IPS-18a (cell line): ENCODE measurements at regions not wholly inside any gene's neighbourhood (a gene's known extent, or its start where the extent isn't known, plus 50 kb on each side); places are given as distances from the start of the nearest gene placed in this dataset.

ENCODE experiments used
- H3K27ac ChIP-seq: one replicate; pipeline ENCODE4 v1.5.1; 2013; ENCODE audit warnings: low read length
- H3K27me3 ChIP-seq: one replicate; pipeline ENCODE4 v1.6.1; 2013; ENCODE audit warnings: mild to moderate bottlenecking, low read length; ENCODE audit not compliant: control insufficient read depth, insufficient read depth
- H3K36me3 ChIP-seq: one replicate; pipeline ENCODE4 v1.6.1; 2013; ENCODE audit warnings: low read depth, low read length; ENCODE audit not compliant: control insufficient read depth
- H3K4me1 ChIP-seq: one replicate; pipeline ENCODE4 v1.6.1; 2013; ENCODE audit warnings: low read depth, low read length; ENCODE audit not compliant: control insufficient read depth
- H3K4me3 ChIP-seq: one replicate; pipeline ENCODE4 v1.5.1; 2013; ENCODE audit warnings: low read length
- H3K9ac ChIP-seq: one replicate; pipeline ENCODE4 v1.6.1; 2013; ENCODE audit warnings: mild to moderate bottlenecking, low read length, moderate library complexity
- H3K9me3 ChIP-seq: one replicate; pipeline ENCODE4 v1.6.1; 2013; ENCODE audit warnings: low read depth, low read length; ENCODE audit not compliant: control insufficient read depth

DNA sequence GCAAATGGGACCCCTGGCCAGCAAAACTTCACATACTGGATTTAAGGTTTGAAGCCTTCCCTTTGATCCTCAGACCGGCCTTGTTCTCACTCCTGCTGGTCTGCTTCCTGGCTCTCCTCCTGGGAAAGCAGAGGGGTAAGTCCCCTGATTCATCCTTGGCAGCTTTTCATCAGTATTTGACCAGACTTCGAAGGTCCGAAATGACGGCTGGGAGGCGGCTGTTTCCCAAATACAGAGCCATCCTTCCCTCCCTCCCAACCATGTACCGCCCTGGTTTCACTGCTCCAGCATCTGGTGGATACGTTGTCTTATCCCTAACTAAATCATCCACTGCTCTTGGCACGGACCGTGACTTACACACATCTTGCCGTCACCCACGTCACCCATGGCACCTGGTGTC, 265.5 kb downstream of the BCOR start:
- no peak overlapping the region for H3K27ac ChIP-seq
- H3K4me1 ChIP-seq: no peaks in the 10 kb centered on the region
- H3K9ac ChIP-seq: no peak overlapping the region

DNA sequence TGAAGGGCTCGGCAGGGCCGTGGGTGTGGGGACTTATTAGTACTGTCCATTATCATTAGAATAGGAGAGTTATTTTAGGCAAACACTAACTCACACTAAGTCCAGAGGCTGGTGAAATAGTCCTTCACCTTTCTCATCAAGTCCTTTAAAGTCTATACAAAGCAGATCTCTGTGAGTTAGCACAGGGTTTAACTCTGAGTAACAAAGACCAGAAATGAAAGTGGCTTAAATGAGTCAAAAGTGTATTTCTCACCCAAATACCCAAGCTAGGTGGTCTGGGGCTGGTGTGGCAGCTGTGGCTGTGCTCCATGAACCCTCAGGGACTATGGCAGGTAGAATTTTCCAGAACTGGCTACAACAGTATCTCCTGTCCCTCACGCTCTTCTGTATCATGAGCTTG, 263.2 kb downstream of the BCOR start:
- Histone ChIP-seq H3K27ac (no peak overlapping the region), H3K4me3 (no peak overlapping the region), H3K4me1 (no peaks in the 10 kb centered on the region), H3K27me3 (peaks cover 5% of the 10 kb centered on the region), H3K9ac (no peak overlapping the region), H3K9me3 (no peaks in the 10 kb centered on the region), H3K36me3 (no peaks in the 10 kb centered on the region)

More for the DNA sequence above, 265.5 kb downstream of the BCOR start:
- Histone ChIP-seq H3K4me3 (no peak overlapping the region), H3K9me3 (no peaks in the 10 kb centered on the region), H3K36me3 (no peaks in the 10 kb centered on the region), H3K27me3 (no peaks in the 10 kb centered on the region)

DNA sequence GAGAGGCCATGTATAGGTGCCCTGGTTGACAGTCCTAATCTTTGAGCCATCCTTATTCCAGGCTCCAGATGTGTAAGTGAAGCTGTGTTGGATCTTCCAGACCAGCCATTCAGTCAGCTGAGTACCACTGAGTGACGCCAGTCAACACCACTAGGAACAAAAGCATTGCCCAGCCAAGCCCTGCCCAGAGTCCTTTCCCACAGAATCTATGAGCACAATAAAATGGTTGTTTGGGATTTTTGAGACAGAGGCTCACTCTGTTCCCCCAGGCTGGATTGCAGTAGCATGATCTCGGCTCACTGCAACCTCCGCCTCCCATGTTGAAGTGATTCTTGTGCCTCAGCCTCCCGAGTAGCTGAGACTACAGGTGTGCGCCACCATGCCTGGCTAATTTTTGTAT, 262.5 kb downstream of the BCOR start:
- Histone ChIP-seq H3K9me3 (no peaks in the 10 kb centered on the region), H3K27me3 (peaks cover 5% of the 10 kb centered on the region), H3K9ac (no peak overlapping the region), H3K4me1 (no peaks in the 10 kb centered on the region), H3K27ac (no peak overlapping the region), H3K4me3 (no peak overlapping the region), H3K36me3 (no peaks in the 10 kb centered on the region)

DNA sequence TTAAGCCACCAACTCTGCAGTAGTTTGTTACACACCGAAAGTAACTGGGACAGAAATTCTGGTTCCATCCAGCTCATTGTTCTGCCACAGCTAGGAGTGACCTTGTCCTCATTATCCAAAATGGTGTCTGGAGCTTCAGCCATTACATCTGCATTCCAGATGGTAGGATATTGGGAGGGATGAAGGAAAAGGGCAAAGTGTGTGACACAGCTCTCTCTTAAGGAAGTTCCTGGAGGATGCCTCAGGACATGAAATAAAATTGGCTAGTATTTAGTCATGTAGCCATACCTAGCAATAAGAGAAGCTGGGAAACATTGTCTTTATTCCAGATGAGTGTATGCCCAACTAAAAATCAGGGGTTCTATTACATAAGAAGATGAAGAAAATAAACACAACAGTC, 262.0 kb downstream of the BCOR start:
- H3K36me3 ChIP-seq: no peaks in the 10 kb centered on the region
- H3K4me3 ChIP-seq: no peak overlapping the region
- no peak overlapping the region for H3K27ac ChIP-seq
- no peaks in the 10 kb centered on the region for H3K4me1 ChIP-seq
- peaks cover 8% of the 10 kb centered on the region for H3K27me3 ChIP-seq
- H3K9ac ChIP-seq: no peak overlapping the region
- H3K9me3 ChIP-seq: no peaks in the 10 kb centered on the region

DNA sequence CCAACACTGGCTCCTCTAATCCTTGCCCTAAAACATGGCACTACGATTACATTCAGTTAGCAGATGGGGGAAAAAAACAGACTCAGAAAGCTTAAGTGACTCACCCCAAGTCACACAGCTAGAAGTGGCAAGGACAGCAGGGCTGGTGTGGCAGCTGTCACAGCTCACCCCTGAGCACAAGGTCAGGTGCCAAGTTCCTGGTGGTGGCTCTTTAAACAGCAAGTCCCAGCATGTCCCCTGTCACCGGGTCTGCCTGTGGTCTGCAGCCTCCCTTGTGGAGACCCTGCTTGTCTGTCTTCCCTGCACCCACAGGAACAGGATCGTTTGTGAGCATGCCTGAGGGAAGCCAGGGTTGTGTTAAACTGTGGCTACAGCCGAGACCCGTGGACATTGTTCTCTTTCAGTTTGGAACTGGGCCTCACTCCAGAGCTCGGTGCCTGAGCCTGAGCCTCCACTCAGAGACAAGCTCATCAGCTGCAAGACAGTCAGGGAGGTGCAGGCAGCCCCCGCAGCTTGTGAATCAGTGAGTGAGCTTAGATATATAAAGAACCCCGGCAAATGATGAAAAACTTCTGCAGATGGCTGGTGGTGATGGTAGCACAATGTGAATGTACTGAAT, 260.8 kb downstream of the BCOR start:
- H3K27me3 ChIP-seq: peaks cover 13% of the 10 kb centered on the region
- no peak overlapping the region for H3K9ac ChIP-seq
- H3K9me3 ChIP-seq: no peaks in the 10 kb centered on the region
- H3K4me1 ChIP-seq: peaks cover 9% of the 10 kb centered on the region
- no peak overlapping the region for H3K4me3 ChIP-seq
- H3K27ac ChIP-seq: no peak overlapping the region
- H3K36me3 ChIP-seq: no peaks in the 10 kb centered on the region

DNA sequence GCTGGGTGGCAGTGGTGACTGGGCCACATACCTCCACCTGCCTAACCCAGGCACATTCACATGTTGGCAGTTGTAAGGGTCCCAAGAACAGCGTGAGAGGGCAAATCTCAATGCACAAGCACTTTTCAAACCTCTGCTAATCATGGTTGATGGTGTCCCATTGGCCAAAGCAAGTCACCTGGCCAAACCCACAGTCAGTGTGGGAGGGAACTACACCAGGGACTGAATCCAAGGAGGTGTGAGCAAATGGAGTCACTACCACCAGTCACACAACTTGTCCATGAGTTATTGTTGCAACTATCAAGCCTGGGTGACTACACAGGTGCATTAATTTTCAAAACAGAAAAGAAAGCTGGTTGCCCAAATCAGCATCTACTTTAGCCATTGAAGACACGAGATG, 260.1 kb downstream of the BCOR start:
- H3K27me3 ChIP-seq: peaks cover 13% of the 10 kb centered on the region
- no peak overlapping the region for H3K27ac ChIP-seq
- H3K36me3 ChIP-seq: no peaks in the 10 kb centered on the region
- peaks cover 16% of the 10 kb centered on the region for H3K4me1 ChIP-seq
- no peak overlapping the region for H3K4me3 ChIP-seq
- H3K9ac ChIP-seq: no peak overlapping the region
- H3K9me3 ChIP-seq: no peaks in the 10 kb centered on the region

DNA sequence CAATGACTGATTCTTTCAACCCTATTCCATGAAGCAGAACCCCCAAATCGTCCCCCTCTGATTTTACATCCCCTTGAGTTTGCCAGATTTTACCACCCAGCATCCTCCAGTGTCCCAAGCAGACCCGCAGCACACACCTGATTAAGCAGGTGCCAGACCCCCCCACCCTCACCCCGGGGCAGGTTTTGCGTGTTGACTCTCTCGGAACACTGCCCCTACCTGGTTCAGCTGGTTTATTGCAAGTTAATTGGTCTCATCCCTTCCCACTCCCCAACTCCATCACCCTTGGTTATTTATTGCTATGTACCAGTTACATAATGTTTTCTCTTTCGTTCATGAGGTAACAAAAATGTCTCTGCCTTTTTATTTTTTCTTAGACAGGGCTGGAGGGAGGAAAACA, 258.4 kb downstream of the BCOR start:
- Histone ChIP-seq H3K9me3 (no peaks in the 10 kb centered on the region), H3K4me3 (no peak overlapping the region), H3K36me3 (no peaks in the 10 kb centered on the region), H3K27ac (no peak overlapping the region), H3K27me3 (peaks cover 13% of the 10 kb centered on the region), H3K4me1 (peaks cover 16% of the 10 kb centered on the region), H3K9ac (no peak overlapping the region)

DNA sequence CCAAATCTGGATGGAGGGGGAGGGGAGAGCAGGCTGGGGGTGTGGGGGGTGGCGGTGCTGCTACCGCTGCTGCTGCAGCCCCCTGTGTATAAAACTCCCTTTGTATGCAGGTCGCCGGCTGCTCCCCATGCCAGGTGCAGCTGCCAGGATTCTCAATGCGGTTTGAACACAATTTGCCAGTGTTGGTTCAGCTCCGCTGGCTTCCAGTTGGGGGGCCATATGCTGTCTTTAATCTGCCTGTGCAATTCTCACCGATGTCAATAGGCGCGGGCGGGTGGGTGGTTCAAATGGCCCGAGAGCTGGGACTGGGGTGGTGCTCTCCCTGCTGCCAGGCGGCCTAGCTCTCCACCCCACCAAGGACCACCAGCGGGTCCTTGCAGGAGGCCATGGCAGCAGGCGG, 257.6 kb downstream of the BCOR start:
- Histone ChIP-seq H3K27me3 (peaks cover 13% of the 10 kb centered on the region), H3K4me3 (no peak overlapping the region), H3K4me1 (peaks cover 16% of the 10 kb centered on the region), H3K9ac (no peak overlapping the region), H3K36me3 (no peaks in the 10 kb centered on the region), H3K27ac (no peak overlapping the region), H3K9me3 (no peaks in the 10 kb centered on the region)

DNA sequence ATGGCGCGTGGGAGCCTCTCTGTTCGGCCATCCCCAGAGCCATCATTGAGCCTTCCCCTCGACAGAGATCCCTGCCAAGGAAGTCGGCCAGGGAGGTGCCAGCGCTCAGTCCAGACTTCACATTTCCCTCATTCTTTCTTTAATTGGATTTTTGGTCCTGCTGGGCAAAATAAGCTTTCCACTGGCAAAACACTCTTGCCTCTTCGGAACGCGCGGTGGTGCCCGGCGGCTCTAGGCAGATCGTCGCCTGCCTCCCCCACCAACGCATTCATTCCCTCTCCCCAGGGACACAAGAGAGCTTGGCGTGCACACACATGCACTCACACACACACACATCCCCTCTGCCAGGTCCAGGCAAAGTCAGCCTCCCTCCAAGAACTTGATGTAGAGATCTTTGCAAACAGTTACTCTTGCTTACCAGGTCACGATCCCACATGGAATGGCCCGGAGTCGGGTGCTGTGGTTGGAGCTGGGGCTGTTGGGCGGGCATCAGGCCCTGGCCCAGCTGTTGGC, 257.1 kb downstream of the BCOR start:
- no peaks in the 10 kb centered on the region for H3K9me3 ChIP-seq
- H3K9ac ChIP-seq: no peak overlapping the region

DNA sequence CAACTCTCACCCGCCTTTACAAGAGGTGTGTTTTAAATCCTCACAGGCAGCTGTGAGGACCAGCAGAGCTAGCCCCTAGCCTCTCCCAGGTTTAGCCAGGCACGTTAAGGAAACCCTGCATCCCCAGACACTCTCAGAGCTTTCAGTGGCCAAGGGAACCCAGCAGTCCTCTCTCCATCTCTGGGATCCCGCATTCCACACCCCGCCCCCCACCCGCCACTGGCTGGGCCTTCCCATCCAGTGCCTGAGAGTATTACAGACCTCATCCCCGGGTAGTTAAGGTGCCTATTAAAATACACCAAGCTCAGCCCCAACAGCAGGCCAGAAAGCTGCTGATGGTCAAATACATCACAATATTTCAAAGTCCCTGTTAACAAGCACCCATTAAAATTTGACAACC, 256.2 kb downstream of the BCOR start:
- no peaks in the 10 kb centered on the region for H3K36me3 ChIP-seq
- H3K9me3 ChIP-seq: no peaks in the 10 kb centered on the region
- peaks cover 13% of the 10 kb centered on the region for H3K27me3 ChIP-seq
- H3K4me1 ChIP-seq: peaks cover 16% of the 10 kb centered on the region
- H3K9ac ChIP-seq: no peak overlapping the region
- no peak overlapping the region for H3K4me3 ChIP-seq
- no peak overlapping the region for H3K27ac ChIP-seq

More for the DNA sequence above, 257.1 kb downstream of the BCOR start:
- Histone ChIP-seq H3K27me3 (peaks cover 13% of the 10 kb centered on the region), H3K36me3 (no peaks in the 10 kb centered on the region), H3K4me1 (peaks cover 16% of the 10 kb centered on the region), H3K27ac (no peak overlapping the region), H3K4me3 (no peak overlapping the region)

DNA sequence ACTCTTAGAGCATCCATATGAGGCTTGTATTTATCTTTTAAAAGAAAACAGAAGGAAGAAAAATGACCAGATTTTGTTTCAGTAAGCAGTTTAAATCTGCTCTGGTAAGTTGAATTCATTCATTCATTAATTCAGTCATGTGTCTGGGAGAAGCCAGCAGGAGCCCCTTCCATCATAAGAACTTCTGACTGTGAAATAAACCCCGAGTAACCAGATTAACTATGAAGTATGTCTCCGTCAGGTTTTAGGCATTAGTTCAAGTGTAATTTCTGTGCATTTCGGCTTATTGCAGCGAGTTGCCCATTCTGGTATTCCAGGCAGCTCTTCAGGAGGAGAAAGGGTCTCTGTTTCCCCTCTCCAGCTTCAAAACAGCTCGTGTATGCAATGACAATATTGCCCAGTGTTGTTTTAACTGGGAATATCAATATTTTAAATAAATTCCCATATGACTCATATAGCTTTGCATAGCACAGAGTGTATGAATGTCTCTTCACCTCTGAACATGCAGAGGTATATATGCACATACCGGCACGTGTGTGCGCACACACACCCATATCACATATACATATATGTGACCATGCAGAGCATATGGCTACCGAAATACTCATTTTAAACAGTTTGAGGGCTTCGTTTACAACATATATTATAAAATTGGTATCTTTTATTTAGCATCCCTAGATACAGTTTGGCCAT, 255.3 kb downstream of the BCOR start:
- Histone ChIP-seq H3K27ac (no peak overlapping the region), H3K9ac (no peak overlapping the region), H3K27me3 (peaks cover 13% of the 10 kb centered on the region), H3K4me1 (peaks cover 16% of the 10 kb centered on the region), H3K36me3 (no peaks in the 10 kb centered on the region), H3K4me3 (no peak overlapping the region), H3K9me3 (no peaks in the 10 kb centered on the region)

DNA sequence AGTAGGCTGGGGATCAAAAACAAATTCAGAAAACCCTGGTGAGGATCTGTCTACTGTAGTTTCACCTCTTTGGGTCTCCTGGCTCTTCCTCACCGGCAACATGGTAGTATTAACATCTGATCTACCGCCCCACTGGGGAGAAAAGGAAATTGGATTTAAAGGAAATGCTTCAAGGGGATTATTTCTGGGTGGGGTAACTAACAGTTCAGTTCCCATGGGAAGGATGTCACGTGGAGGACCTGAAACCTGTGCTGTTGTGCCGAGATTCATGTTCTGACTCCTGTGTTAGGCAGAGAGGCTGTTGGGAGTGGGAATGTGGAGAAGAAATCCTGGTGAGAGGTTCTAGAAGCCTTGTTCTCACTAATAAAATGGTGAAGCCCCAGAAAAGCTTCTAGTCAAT, 254.4 kb downstream of the BCOR start:
- Histone ChIP-seq H3K4me1 (peaks cover 16% of the 10 kb centered on the region), H3K27me3 (peaks cover 12% of the 10 kb centered on the region), H3K36me3 (no peaks in the 10 kb centered on the region), H3K4me3 (no peak overlapping the region), H3K9me3 (no peaks in the 10 kb centered on the region), H3K27ac (no peak overlapping the region), H3K9ac (no peak overlapping the region)
